ENCODE measurements at regions not wholly inside any gene's neighbourhood (a gene's known extent, or its start where the extent isn't known, plus 50 kb on each side); places are given as distances from the start of the nearest gene placed in this dataset.
A peak's percentile ranks its signal among the peaks of the same experiment; 100 is the strongest.

DNA sequence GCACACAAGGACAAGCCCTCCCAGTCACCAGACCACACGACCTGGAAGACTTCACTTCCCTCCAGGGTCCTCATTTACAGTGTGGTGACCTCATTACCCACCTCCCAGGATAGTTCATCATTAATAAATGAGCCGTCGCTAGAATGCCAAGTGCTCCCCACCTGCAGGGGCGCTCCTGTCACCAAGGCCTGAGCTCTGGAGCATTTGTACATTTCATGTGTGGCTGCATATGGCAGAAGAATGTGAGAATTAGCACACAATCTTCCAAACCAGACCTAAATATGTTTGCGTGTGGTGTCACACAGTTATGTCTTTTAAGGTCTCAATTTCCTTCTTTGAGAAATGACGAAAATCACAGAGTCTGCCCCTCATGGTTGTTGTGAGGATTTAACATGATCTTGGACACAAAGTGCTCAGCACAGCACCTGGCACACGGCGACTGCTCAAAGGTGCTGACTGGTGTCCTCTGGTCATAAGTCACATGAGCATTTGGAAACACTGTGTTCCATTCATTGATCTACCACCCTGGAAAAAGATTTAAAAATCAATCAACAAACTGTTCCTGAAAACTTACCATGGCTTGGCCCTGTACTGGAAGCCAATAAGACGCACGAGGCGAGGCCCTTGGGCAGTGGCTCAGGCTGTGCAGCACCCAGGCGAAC lies 150.6 kb upstream of the SPACA7 start:
- no peak for DNase-seq

DNA sequence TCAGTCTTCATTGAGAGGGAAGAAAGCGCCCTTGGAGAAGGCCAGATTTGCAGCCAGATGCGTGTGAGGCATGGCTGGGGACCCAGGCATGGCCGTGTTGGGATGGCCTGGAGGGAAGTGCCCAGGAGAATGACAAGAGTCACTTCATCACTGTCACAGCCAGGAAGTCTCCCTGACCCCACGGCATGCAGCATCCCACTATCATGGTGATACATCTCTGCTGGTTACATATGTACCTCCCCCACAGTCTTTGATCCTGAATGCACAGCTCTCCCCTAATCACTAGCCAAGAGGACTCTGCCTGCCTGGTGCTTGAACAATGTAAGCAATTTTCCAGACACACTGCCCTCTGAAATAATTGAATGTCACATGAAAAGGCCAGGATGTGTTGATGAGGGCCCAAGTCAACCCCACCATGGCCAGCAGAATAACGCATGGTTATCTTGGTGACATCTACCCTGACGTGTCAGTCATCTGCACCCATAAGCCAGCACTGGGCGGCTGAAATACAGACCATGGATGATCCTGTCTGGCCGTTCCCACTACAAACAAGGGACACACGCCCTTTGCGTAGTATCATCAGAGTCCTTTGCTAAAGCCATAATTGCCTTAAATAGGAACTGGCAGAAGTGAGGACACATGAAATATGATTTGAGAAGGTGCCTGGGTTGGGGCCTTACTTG lies 149.7 kb upstream of the SPACA7 start:
- no peak for DNase-seq

DNA sequence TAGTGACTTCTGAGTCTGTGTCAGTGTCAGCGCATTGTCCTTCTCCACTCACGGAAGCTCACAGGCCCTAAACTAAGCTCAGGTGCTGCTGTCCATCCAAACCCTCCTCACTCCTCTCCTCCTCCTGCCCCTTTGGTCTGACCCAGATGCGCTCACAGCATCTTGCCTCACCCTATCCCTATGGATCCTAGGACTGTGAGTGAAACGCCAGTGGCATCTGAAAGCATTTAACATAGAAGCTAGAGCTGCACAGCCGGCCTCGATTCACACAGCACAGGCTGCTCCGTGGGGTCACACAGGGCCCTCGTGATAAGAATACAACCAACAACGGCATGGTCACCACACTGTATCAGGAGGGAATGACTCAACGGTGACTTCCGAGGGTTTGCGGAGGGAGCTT lies 149.1 kb upstream of the SPACA7 start:
- DNase-seq: no peak

DNA sequence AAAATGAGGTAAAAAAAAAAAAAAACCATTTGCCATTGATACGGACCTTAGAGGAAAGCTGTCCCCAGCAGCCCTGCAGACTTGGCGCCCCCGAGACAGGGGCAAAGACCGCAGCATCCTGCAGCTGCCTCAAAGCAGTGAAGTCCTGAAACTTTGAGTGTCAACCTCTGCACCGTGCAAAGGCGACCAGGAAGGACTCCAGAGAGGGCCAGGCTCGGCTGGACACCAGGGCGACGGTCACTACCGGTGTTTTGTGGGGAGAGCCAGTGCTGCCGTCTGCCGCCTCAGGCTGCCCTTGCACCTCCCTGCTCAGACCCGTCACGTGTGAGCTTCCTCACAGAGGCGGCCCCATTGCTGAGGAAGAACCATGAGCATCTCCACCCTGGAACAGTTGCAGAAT lies 146.7 kb upstream of the SPACA7 start:
- no peak for DNase-seq

DNA sequence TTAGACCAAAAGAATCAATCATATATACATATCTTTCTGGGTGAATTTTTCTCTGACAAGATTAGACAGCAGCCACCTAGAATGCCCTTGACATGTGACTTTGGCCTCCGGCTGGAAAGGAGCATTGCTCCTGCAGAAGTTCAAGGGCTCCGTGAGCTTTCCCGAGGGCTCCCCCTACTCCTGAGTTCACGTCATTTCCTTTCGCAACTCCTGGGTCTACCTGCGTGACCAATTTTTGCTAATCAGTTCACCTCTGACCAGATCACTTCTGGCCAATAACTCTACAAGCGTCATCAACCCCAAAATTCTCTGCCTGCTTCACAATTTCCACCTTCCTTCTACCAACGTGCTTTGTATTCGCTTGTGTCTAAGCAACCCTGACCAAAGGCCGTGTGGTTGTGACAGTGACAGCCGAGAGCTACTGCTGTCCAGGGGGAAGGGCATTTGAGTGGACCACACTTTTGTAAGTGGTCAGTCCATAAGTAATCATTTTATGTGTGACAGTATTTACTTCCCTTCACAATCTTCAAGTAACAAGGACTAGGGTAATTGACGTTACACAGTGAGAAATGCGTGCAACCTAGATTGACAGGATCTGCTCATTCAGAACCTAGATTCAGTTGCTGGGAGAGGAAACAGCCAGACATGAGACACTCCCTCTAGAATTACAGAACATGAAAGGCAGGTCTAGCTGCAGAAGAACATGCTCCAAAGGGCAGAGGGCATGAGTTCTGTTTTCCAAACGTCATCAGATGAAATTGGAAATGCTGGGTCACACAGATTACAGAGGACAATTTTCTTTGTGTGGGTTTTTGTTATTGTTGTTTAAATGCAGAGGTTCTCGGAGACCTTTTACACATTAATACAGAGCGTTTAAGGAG lies 145.9 kb upstream of the SPACA7 start:
- DNase-seq: no peak

DNA sequence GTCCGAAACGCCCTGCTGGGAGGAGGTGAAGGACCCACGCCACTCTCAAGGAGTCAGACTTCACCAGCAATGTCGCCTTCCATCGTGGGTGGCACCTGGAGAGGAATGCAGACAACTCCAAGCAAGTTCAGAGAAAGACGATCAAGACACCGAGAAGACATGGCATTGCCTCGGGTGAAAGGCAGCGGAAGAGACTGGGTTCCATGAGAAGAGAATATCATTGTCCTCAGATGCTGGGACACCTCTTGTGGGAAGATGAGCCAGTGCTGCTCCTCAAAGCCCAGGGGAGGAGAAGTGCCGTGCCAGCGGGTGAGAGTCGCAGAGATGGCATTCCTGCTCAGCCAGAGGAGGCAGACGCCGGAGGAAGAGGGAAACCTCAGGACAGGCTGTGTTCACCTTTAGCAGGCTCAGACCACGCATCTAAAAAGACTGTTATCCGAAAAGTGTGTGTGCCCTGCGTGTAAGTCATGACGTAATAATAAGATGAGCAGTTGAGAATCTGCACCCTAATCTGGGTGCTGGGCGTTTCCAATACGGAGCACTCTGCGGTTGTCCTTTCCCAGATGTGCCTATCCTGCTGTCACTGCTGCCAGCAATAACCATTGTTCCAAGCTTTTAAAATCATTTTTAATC lies 144.6 kb upstream of the SPACA7 start:
- no peak for DNase-seq

DNA sequence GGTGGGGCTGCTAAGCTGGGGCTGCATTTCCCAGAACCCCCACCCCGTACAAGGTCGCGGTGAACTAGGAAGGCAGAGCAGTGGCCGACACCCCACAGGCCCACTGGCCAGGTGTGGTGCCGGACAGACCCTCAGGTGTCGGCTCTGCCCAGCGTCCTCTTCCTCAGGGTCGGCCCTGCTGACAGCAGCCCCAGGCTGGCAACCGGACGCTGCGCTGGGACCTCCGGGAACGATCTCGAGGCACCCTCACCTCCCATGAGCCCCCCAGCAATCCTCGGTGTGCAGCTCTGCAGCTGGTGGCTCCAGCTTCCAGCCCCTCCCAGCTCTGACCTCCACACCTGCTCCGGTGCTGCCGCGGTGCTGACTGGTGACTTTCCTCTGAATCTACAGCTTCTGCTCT lies 142.9 kb upstream of the SPACA7 start:
- no peak for DNase-seq

DNA sequence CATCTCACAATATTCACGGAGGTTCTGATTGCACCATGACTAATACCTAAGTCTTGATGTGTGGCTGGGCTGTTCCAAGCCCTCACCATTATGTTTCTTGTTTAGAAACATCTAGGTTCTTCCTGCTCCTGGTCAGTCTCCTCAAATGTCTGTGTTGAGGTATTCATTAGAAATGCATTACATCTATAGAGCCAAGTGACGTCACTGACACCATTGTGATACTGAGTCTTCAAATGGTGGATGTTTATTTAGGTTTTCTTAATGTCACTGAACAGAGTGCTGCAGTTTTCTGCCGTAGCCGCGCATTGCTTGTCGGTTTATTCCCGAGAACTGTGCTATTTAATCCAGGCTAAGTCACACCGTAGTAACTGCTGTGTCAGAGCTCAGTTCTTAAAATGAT lies 142.4 kb upstream of the SPACA7 start:
- DNase-seq: no peak

DNA sequence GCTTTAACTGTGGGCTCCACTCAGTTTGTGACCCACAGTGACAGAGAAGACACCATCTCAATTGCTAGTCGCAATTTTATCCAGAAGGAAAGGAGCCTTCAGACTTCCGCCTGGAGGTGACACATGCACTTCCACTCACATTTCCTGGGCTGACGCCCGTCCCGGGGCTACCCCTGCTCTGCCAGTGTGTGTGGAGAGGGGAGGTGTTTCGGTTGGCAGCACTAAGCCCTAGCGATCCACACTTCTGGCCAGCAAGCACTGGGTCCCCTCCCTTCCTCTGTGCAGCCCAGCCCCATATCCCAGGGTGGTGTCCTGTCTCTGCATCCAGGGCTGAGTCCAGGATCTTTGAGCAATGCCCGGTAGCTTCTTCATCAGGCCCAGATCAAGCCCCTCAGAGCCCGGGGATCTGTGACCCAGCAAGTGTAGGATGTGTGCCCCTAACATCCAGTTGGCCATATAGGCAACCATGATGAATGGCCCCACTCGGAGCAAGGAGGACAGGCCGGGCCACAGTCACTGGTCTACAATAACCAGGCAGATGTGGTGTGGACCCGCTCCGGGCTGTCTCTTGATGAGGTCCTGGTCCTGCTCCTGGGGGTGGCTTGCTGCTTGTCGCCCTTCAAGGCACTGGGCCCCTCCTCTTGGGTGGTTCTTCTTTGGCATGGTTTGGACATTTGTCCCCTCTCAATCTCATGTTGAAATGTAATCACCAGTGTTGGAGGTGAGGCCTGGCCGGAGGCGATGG lies 141.9 kb upstream of the SPACA7 start:
- no peak for DNase-seq

DNA sequence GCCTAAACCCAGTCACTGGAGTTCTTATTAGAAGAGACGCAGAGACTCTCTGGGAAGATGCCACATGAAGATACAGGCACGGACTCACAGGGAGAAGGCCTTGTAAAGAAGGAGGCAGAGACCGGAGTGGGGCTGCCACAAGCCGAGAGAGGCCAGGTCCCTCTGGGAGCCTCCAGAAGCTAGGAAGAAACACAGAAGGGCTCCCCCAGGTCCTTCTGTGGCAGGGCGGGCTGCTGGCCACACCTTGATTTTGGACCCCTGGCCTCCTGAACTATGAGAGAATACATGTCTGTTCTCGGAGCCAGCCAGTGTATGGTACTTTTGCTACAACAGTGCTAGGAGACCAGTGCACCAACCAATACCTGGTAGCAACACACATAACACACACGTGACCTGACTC lies 140.1 kb upstream of the SPACA7 start:
- no peak for DNase-seq

DNA sequence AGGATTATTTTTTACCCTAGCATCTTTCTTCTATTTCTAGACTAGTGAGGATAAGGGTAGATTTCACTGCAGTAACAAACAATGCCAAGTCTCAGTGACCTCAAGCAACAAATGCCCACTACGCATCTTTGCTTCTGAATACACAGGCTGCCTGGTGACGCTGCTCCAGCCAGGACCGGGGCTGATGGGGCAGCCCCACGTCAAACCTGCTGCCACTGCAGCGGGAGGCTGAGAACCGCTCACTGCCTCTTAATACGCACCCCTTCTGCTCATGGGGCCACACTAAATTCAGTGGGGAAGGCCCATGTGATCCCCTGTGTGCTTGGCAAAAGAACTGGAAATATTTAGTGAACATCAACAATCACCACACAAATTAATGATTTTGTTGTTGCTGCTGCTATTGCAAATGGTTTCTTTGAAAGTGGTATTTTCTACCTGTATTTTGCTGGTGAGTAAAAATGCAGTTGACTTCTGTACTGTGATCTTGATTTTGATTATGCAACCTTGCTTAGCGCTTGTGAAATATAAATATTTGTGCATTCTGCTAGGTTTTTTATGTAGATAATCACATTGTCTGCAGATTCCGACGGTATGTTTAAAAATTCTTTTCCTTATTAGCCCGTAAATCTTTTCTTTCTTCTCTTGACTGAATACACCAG lies 139.5 kb upstream of the SPACA7 start:
- no peak for DNase-seq

DNA sequence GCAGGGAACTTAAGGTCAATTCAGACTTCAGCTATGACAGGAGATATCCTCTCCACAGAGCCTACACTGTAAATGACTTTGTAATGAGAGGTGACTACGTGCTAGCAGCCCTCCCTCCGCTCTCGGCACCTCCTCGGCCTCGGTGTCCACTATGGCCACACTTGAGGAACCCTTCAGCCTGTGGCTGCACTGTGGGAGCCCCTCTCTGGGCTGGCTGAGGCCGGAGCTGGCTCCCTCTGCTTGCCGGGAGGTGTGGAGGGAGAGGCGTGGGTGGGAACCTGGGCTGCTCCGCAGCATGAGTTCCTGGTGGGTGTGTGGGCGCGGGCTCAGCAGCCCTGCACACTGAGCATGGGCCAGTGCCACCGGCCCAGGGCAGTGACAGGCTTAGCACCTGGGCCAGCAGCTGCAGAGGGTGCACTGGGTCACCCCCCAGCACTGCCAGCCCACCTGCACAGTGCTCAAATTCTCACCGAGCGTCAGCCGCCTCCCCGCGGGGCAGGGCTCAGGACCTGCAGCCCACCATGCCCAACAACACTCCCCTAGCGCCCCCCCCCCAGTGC lies 137.6 kb upstream of the SPACA7 start:
- no peak for DNase-seq

DNA sequence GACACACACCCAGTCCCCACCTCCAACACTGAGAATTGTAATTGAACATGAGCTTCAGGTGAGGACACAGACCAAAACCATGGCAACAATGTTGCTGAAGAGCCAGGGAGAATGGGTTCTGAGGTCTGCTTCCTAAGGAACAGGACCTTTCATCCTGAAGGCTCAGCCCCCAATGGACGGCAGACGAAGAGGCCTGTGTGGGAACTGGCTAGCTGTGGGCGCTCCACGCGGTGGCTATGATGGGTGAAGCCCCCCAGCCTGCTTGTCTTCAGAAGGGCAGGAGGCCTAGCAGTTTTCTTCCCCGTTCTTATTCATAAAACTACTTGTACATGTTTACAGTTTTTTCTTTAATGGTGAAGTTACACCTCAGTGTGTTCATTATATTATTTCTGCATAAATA lies 136.1 kb upstream of the SPACA7 start:
- DNase-seq: no peak

DNA sequence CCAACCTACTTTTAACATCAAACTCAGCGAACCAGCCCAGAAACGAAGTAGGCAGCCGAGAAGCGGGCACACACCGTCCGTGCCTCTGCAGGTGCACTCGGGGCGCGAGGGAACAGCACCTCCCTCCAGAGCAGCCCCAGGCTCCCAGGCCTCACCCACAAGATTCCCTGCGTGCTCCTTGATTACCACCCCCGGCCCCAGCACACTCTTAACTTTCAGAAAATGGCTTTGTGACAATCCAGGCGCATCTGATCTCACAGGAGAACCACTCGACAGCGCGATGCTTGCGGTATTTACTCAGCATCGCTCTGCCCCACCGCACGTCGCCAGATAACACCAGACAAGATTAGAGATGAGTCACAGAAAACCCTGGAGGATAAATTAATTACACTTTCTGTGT lies 134.9 kb upstream of the SPACA7 start:
- peak; percentile 37 for DNase-seq

DNA sequence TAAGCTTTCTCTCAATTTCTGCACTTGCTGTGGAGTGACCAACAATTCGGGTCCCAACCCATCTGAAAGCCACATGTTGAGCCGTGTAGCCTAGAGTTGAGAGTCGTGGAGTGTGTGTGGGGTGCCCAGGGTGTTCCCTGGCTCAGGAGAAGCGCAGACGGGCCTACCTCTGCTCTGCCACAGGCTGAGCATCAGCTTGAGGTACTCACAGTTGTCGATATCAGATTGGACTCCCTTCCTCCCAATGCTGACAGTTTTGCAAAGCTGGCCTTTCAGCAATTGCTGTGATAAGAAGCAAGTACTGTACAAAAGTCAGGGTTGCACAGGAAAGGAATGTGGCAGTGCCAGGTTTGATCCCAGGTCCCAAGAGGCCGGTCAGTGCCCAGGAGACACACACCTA lies 133.4 kb upstream of the SPACA7 start:
- no peak for DNase-seq

DNA sequence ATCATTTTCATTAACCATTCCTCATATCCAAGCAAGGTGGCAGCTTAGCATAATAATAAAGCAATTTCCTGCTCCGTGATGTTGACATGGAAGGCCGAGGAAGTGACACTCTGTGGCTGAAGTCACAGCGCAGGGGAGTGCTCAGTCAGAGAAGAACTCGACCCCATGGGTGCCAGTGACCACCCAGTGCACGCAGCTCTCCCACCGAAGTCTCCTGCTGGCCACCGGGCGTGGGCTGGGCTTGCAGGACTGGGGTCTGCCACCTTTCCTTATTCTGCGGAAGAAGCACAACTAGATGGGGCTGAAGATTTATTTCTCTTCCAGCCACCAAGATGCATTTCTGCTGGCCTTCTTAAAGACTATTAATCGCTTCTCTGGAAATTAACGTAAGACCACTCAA lies 132.1 kb upstream of the SPACA7 start:
- no peak for DNase-seq

DNA sequence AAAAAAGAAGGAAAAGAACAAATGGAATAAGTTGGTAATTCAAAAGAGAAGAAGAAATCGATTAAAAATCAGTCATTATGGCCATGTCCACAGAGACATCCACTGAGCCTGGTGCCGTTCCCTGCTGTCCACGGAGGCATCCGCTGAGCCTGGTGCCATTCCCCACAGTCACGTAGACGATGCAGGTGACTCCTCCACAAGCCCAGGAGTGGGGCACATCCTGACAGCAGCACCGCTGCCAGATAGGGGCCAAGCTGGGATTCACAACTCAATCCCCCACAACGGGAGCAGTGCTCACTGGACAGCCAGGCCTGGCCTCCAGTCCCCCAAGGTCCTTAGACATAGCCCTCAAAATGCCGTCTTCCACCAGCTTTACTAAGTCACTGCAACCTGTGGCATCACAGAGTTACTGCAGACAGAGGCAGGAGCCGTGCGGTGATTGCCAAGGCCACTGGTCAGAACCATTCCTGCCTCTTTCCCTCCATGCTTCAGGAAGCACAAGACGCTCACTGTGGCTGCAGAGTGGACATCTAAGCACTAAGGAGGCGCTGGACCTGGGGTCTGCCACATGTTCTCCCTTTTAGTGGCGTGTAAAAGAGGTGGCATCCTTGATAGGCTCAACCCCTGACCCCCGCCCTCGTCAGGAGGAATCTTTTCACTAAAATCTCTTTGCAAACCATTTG lies 131.5 kb upstream of the SPACA7 start:
- no peak for DNase-seq

DNA sequence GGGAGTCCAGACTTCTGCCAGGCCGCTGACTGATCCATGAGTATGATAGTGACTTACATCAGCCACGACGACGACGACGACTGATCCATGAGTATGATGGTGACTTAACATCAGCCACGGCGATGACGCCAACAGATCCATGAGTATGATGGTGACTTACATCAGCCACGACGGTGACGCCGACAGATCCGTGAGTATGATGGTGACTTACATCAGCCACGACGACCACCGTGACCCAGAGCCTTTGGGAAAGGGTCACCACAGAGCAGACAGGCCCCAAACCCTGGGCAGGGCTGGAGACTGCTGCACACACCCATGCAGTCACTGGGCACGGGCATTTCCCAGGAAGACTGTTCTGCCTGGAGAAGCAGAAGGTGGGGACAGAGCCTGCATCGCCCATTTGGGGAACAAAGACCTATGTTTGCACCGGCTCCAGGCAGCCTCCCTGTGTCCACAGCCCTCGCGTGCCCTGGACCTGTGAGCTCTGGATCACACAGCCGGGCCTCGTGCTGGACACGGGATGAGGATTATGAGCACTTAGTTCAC lies 130.9 kb upstream of the SPACA7 start:
- DNase-seq: no peak

DNA sequence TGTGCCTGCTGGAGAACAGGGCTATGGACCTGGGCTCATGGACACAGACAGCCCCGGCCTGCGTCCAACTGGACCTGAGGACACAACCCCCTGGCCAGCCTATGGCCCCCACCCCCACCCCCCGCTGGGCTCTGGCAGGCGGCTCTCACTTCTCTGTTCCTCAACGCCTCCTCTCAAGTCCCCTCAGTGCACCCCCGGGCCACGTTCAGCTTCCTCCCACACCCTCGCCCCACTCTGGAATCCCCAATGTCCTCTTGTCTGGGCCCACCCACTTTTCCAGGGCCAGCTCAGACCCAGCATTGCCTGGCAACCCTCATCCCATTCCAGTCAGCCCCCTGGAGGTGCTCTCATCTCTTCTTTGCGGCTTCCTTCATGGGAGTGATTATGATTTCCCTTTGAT lies 130.2 kb upstream of the SPACA7 start:
- no peak for DNase-seq

DNA sequence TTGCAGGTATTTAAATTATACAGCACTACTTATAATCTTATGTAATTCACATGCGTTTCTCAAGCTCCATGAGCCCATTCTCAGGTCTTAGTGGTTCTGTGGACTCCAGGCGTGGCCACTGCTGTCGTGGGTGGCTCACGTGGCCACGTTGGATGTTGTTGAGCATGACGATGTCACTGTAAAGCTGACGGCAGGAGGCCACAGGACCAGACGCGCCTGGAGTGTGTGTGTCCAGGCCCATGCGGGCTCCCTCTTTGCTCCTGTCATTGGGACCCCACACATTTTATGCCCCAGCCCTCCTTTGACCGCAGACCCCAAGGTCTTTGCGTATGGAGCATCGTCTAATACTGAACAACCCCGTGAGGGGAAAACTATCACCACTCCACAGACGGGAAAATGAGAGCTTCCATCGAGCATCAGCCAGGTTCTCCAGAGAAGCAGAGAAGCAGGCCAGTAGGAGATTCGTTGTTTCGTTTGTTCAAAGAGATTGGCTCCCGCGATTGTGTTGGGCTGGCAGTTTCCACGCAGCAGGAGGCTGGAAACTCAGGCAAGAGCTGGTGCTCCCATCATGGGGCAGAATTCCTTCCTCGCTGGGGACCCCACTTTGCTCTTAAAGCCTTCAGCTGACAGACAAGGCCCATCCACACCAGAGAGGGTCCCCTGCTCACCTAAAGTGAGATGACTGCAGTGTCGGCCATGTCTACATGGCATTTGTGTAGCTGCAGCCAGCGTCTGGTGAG lies 129.3 kb upstream of the SPACA7 start:
- no peak for DNase-seq

Data from NCI-H2227 treated with DMSO at 0.1 percent for 48 hours (cell line).